ENCODE measurements at regions not wholly inside any gene's neighbourhood (a gene's known extent, or its start where the extent isn't known, plus 50 kb on each side); places are given as distances from the start of the nearest gene placed in this dataset.

DNA sequence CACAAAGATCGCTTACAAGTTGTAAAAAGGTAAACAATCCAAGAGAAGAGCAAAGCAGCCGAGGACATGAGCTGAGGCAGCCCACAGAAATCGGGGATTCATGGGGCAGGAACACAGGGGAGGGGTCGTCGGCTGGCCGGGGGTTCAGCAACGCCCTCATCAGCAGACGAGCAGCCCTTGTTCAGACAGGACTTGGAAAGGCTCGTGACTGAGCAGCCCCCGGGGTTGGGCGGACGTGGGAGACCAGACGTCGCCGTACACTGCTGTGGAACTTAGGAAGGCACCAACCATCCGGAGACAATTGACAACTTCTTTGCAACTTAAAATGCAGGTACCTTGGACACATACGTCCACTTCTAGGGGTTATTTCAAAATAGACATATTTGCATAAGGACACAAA, 370.5 kb downstream of the BRD1 start:
- H3K4me3 ChIP-seq (ENCODE audit: control extremely low read depth in 1 of 5, extremely low read depth in 1 of 5, insufficient read depth in 1 of 5, low read depth in 2 of 5, low read length in 4 of 5) = no peak overlapping the region
- H3K9ac ChIP-seq (ENCODE audit: low read length) = no peak overlapping the region
- no peak overlapping the region for H2AFZ ChIP-seq (ENCODE audit: insufficient read depth, low read depth, low read length, poor library complexity, severe bottlenecking)
- ChIA-PET CTCF (no interaction called here), POLR2A (no interaction called here)
- Mint-ChIP-seq H3K27ac (no peak overlapping the region), H3K4me3 (no peak overlapping the region), H3K4me1 (no peaks in the 10 kb centered on the region), H3K9me3 (ENCODE audit: insufficient read depth) (no peaks in the 10 kb centered on the region), H3K27me3 (peaks cover 13% of the 10 kb centered on the region)
- no peaks in the 10 kb centered on the region for H4K20me1 ChIP-seq (ENCODE audit: control insufficient read depth, insufficient read depth, low read length, poor library complexity, severe bottlenecking)
- 82% methylated on average over 15 of the region's 17 CpGs for WGBS (ENCODE audit: insufficient coverage)
- H3K79me2 ChIP-seq (ENCODE audit: control insufficient read depth, insufficient read depth, low read length) = no peaks in the 10 kb centered on the region
- H3K27me3 ChIP-seq (replicated peaks in 1 of 4; ENCODE audit: control extremely low read depth in 1 of 4, control insufficient read depth in 3 of 4, insufficient read depth in 4 of 4, low read length in 3 of 4) = no peaks in the 10 kb centered on the region
- H3K4me2 ChIP-seq (replicated peaks; ENCODE audit: low read depth, low read length, poor library complexity, severe bottlenecking) = no peak overlapping the region
- no peak for TF ChIP-seq EZH2 (IDR thresholded peaks at IDR 0.05; ENCODE audit: borderline replicate concordance, insufficient read depth, low read depth, low read length, poor library complexity, severe bottlenecking)
- TF ChIP-seq, protein P1, sequence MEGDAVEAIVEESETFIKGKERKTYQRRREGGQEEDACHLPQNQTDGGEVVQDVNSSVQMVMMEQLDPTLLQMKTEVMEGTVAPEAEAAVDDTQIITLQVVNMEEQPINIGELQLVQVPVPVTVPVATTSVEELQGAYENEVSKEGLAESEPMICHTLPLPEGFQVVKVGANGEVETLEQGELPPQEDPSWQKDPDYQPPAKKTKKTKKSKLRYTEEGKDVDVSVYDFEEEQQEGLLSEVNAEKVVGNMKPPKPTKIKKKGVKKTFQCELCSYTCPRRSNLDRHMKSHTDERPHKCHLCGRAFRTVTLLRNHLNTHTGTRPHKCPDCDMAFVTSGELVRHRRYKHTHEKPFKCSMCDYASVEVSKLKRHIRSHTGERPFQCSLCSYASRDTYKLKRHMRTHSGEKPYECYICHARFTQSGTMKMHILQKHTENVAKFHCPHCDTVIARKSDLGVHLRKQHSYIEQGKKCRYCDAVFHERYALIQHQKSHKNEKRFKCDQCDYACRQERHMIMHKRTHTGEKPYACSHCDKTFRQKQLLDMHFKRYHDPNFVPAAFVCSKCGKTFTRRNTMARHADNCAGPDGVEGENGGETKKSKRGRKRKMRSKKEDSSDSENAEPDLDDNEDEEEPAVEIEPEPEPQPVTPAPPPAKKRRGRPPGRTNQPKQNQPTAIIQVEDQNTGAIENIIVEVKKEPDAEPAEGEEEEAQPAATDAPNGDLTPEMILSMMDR (IDR thresholded peaks at IDR 0.05) = no peak
- intact Hi-C loops (cut with micrococcal nuclease) = no loop called here
- no peak for DNase-seq
- H3K9me3 ChIP-seq (ENCODE audit: control extremely low read depth in 1 of 3, control insufficient read depth in 2 of 3, insufficient read depth in 1 of 3, low read length in 2 of 3) = peaks cover 0 to 12% (median 0%) of the 10 kb centered on the region in 3 donors
- no peak overlapping the region for H3K27ac ChIP-seq (ENCODE audit: low read length in 2 of 2)
- no peaks in the 10 kb centered on the region for H3K4me1 ChIP-seq (ENCODE audit: control insufficient read depth in 2 of 2, insufficient read depth in 2 of 2, low read length in 2 of 2)
- H3K36me3 ChIP-seq (replicated peaks in 1 of 2; ENCODE audit: control extremely low read depth in 1 of 2, control insufficient read depth in 1 of 2, extremely low read depth in 1 of 2, insufficient read depth in 2 of 2, low read length in 1 of 2) = no peaks in the 10 kb centered on the region
- ATAC-seq (ENCODE audit: low read depth) = no peak

DNA sequence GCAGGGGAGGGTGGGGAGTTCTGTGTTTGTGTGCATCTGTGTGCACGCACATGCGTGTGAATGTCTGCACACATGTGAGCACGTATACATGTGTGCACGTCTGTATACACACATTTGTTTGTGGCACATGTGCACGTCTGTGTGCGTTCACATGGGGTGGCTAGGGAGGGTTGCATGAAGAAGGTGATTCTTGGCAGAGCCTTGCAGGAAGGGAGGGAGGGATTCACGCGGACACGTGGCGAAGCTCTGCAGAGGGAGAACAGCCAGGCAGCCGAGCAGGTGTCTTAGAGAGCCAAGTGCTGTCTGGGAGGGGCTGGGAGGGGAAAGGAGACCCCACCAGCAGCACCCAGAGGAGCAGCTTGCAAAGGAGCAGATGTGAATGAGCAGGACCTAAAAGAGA, 372.1 kb downstream of the BRD1 start:
- Histone ChIP-seq H3K9ac (ENCODE audit: low read length) (no peak overlapping the region), H3K27me3 (replicated peaks in 1 of 4; ENCODE audit: control extremely low read depth in 1 of 4, control insufficient read depth in 3 of 4, insufficient read depth in 4 of 4, low read length in 3 of 4) (no peaks in the 10 kb centered on the region), H3K9me3 (ENCODE audit: control extremely low read depth in 1 of 3, control insufficient read depth in 2 of 3, insufficient read depth in 1 of 3, low read length in 2 of 3) (peaks cover 0 to 3% (median 0%) of the 10 kb centered on the region in 3 donors), H3K4me2 (replicated peaks; ENCODE audit: low read depth, low read length, poor library complexity, severe bottlenecking) (no peak overlapping the region), H3K79me2 (ENCODE audit: control insufficient read depth, insufficient read depth, low read length) (no peaks in the 10 kb centered on the region), H3K27ac (ENCODE audit: low read length in 2 of 2) (no peak overlapping the region), H3K4me1 (ENCODE audit: control insufficient read depth in 2 of 2, insufficient read depth in 2 of 2, low read length in 2 of 2) (no peaks in the 10 kb centered on the region), H2AFZ (ENCODE audit: insufficient read depth, low read depth, low read length, poor library complexity, severe bottlenecking) (no peak overlapping the region), H3K36me3 (replicated peaks in 1 of 2; ENCODE audit: control extremely low read depth in 1 of 2, control insufficient read depth in 1 of 2, extremely low read depth in 1 of 2, insufficient read depth in 2 of 2, low read length in 1 of 2) (no peaks in the 10 kb centered on the region), H3K4me3 (ENCODE audit: control extremely low read depth in 1 of 5, extremely low read depth in 1 of 5, insufficient read depth in 1 of 5, low read depth in 2 of 5, low read length in 4 of 5) (no peak overlapping the region), H4K20me1 (ENCODE audit: control insufficient read depth, insufficient read depth, low read length, poor library complexity, severe bottlenecking) (no peaks in the 10 kb centered on the region)
- DNase-seq (no peak), ATAC-seq (ENCODE audit: low read depth) (no peak)
- H3K4me3 Mint-ChIP-seq = no peak overlapping the region
- POLR2A ChIA-PET = no interaction called here
- CTCF ChIA-PET = no interaction called here
- TF ChIP-seq EZH2 (IDR thresholded peaks at IDR 0.05; ENCODE audit: borderline replicate concordance, insufficient read depth, low read depth, low read length, poor library complexity, severe bottlenecking) = no peak
- TF ChIP-seq, protein P1 (IDR thresholded peaks at IDR 0.05) = no peak
- 81% methylated on average over 11 of the region's 11 CpGs for WGBS (ENCODE audit: insufficient coverage)
- H3K27ac Mint-ChIP-seq = no peak overlapping the region
- no peaks in the 10 kb centered on the region for H3K9me3 Mint-ChIP-seq (ENCODE audit: insufficient read depth)
- H3K4me1 Mint-ChIP-seq = no peaks in the 10 kb centered on the region
- intact Hi-C loops (cut with micrococcal nuclease) = no loop called here
- H3K27me3 Mint-ChIP-seq = peaks cover 19% of the 10 kb centered on the region
